ENCODE measurements at regions not wholly inside any gene's neighbourhood (a gene's known extent, or its start where the extent isn't known, plus 50 kb on each side); places are given as distances from the start of the nearest gene placed in this dataset.

DNA sequence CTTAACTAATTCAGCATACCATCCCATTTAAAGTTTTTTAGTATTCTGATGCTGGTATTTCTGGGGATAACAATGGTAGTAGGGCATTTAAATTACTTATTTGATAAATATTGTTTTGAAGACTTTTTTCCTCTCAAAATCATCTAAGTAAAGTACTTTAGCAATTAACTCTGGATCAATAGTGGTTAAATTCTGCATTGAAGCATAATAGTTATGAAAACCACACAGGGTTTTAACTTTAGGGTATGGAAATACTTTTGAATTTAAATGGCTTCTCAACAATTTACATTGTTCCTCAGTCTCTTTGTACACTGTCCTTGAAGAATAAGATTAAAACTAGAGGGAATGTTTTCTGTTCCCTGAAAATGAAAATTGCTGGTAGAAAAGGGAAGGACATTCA is 202.6 kb upstream of the STEAP4 start:
- H3F3A ChIP-seq (replicated peaks; ENCODE audit: low read depth), result no peaks in the 10 kb centered on the region
- no peaks in the 10 kb centered on the region for H3K27me3 Mint-ChIP-seq (ENCODE audit: insufficient read depth, low read depth, poor library complexity)
- no peak overlapping the region for H3K27ac Mint-ChIP-seq
- DNase-seq (ENCODE audit: low spot score) (no peak), ATAC-seq (no peak)
- H4K20me1 ChIP-seq (replicated peaks; ENCODE audit: insufficient read depth), result no peaks in the 10 kb centered on the region
- no peak overlapping the region for H3K4me3 ChIP-seq
- H3K36me3 Mint-ChIP-seq (ENCODE audit: low read depth), result no peaks in the 10 kb centered on the region; the same call in 2 of the 3 replicates
- H3K4me2 ChIP-seq, result no peak overlapping the region
- no peaks in the 10 kb centered on the region for H3K4me1 ChIP-seq (ENCODE audit: insufficient read depth)
- no peaks in the 10 kb centered on the region for H3K36me3 ChIP-seq (ENCODE audit: insufficient read depth)
- no peaks in the 10 kb centered on the region for H3K79me2 ChIP-seq (replicated peaks; ENCODE audit: insufficient read depth)
- no peaks in the 10 kb centered on the region for H3K4me1 Mint-ChIP-seq
- H3K27ac ChIP-seq (ENCODE audit: low read depth), result no peak overlapping the region
- no peaks in the 10 kb centered on the region for H3K9me3 Mint-ChIP-seq
- peaks cover 11% of the 10 kb centered on the region for H3K9me2 ChIP-seq (ENCODE audit: insufficient read depth)
- H3K27me3 ChIP-seq (ENCODE audit: insufficient read depth), result no peaks in the 10 kb centered on the region
- H2AFZ ChIP-seq, result no peak overlapping the region
- TF ChIP-seq CREB1 (CRISPR knock-in tag; IDR thresholded peaks at IDR 0.05; ENCODE audit: low read depth) (no peak), ZNF114 (CRISPR knock-in tag; IDR thresholded peaks at IDR 0.05) (no peak), STAT1 (IDR thresholded peaks at IDR 0.05; ENCODE audit: unreplicated experiment) (no peak)
- no peak overlapping the region for H3K4me3 Mint-ChIP-seq

DNA sequence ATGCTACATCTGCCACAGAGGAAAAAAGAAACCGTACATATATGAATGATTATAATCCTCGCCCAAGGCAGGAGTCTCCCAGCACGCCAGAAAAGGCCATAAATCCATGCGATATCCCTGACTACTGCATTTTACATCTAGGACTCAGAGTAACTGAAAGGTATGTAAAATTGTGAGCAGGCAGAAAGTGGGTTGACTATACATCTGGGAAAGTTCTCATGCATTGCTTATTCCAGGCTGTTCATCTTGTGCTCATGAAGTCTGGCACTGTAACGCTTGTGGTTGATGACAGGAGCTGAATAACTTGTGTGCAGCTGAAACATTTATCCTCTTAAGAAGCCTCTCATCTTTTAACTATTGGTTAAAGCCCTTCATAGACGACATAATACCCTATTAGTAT is 193.4 kb upstream of the STEAP4 start:
- H3K9me3 Mint-ChIP-seq, result no peaks in the 10 kb centered on the region

More for the DNA sequence above, 193.4 kb upstream of the STEAP4 start:
- ATAC-seq, result no peak
- Histone ChIP-seq H3K27ac (ENCODE audit: low read depth) (no peak overlapping the region), H3K4me2 (no peak overlapping the region), H3K4me1 (ENCODE audit: insufficient read depth) (peaks cover 6% of the 10 kb centered on the region), H2AFZ (no peak overlapping the region), H3K27me3 (ENCODE audit: insufficient read depth) (no peaks in the 10 kb centered on the region), H3K79me2 (replicated peaks; ENCODE audit: insufficient read depth) (no peaks in the 10 kb centered on the region), H4K20me1 (replicated peaks; ENCODE audit: insufficient read depth) (no peaks in the 10 kb centered on the region), H3K9me2 (ENCODE audit: insufficient read depth) (no peaks in the 10 kb centered on the region), H3K36me3 (ENCODE audit: insufficient read depth) (no peaks in the 10 kb centered on the region), H3K4me3 (no peak overlapping the region), H3F3A (replicated peaks; ENCODE audit: low read depth) (no peaks in the 10 kb centered on the region)
- TF ChIP-seq POLR2AphosphoS5 (IDR thresholded peaks at IDR 0.05; ENCODE audit: low read depth) (no peak), JUNB (IDR thresholded peaks at IDR 0.05; ENCODE audit: unreplicated experiment) (no peak), NANOG (IDR thresholded peaks at IDR 0.05; ENCODE audit: borderline replicate concordance) (no peak), EZH2phosphoT487 (IDR thresholded peaks at IDR 0.05; ENCODE audit: unreplicated experiment) (no peak), CREB1 (CRISPR knock-in tag; IDR thresholded peaks at IDR 0.05; ENCODE audit: low read depth) (no peak), ZNF331 (CRISPR knock-in tag; IDR thresholded peaks at IDR 0.05; ENCODE audit: low read depth) (no peak), STAT1 (IDR thresholded peaks at IDR 0.05; ENCODE audit: unreplicated experiment) (no peak), ZNF114 (CRISPR knock-in tag; IDR thresholded peaks at IDR 0.05) (no peak)
- TF ChIP-seq, protein P1, sequence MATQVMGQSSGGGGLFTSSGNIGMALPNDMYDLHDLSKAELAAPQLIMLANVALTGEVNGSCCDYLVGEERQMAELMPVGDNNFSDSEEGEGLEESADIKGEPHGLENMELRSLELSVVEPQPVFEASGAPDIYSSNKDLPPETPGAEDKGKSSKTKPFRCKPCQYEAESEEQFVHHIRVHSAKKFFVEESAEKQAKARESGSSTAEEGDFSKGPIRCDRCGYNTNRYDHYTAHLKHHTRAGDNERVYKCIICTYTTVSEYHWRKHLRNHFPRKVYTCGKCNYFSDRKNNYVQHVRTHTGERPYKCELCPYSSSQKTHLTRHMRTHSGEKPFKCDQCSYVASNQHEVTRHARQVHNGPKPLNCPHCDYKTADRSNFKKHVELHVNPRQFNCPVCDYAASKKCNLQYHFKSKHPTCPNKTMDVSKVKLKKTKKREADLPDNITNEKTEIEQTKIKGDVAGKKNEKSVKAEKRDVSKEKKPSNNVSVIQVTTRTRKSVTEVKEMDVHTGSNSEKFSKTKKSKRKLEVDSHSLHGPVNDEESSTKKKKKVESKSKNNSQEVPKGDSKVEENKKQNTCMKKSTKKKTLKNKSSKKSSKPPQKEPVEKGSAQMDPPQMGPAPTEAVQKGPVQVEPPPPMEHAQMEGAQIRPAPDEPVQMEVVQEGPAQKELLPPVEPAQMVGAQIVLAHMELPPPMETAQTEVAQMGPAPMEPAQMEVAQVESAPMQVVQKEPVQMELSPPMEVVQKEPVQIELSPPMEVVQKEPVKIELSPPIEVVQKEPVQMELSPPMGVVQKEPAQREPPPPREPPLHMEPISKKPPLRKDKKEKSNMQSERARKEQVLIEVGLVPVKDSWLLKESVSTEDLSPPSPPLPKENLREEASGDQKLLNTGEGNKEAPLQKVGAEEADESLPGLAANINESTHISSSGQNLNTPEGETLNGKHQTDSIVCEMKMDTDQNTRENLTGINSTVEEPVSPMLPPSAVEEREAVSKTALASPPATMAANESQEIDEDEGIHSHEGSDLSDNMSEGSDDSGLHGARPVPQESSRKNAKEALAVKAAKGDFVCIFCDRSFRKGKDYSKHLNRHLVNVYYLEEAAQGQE (IDR thresholded peaks at IDR 0.05; ENCODE audit: unreplicated experiment), result no peak
- TF ChIP-seq, protein P2, sequence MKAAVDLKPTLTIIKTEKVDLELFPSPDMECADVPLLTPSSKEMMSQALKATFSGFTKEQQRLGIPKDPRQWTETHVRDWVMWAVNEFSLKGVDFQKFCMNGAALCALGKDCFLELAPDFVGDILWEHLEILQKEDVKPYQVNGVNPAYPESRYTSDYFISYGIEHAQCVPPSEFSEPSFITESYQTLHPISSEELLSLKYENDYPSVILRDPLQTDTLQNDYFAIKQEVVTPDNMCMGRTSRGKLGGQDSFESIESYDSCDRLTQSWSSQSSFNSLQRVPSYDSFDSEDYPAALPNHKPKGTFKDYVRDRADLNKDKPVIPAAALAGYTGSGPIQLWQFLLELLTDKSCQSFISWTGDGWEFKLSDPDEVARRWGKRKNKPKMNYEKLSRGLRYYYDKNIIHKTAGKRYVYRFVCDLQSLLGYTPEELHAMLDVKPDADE (IDR thresholded peaks at IDR 0.05), result no peak
- Mint-ChIP-seq H3K4me1 (peaks cover 4% of the 10 kb centered on the region; the same call in 1 of the 3 replicates), H3K36me3 (ENCODE audit: low read depth) (no peaks in the 10 kb centered on the region), H3K27me3 (ENCODE audit: insufficient read depth, low read depth, poor library complexity) (no peaks in the 10 kb centered on the region), H3K27ac (no peak overlapping the region), H3K4me3 (no peak overlapping the region)
- no peak for DNase-seq (ENCODE audit: low spot score)
